GM23248 (cell line): ENCODE measurements at regions not wholly inside any gene's neighbourhood (a gene's known extent, or its start where the extent isn't known, plus 50 kb on each side); places are given as distances from the start of the nearest gene placed in this dataset.
A peak's percentile ranks its signal among the peaks of the same experiment; 100 is the strongest.

Source experiments
- DNase-seq: peaks from one replicate; pipeline ENCODE4 v3.0.0-alpha.2; 2015
- H2AFZ ChIP-seq: fragments of 200-600 bp; sonication (generic); 2 replicates; pipeline ENCODE4 v1.6.1; 2016; ENCODE audit warnings: antibody characterized with exemption
- H3F3A ChIP-seq: fragments of 200-600 bp; sonication (generic); 2 replicates; pipeline ENCODE4 v1.6.1; 2016; ENCODE audit warnings: mild to moderate bottlenecking, antibody characterized with exemption, mixed run types; ENCODE audit not compliant: insufficient read depth
- H3K27ac ChIP-seq: fragments of 200-600 bp; sonication (generic); 2 replicates; pipeline ENCODE4 v1.5.1; 2016; ENCODE audit warnings: mild to moderate bottlenecking
- H3K27me3 ChIP-seq: fragments of 200-600 bp; sonication (generic); replicated peaks from 2 replicates; pipeline ENCODE4 v1.6.1; 2016; ENCODE audit warnings: mild to moderate bottlenecking; ENCODE audit not compliant: insufficient read depth
- H3K36me3 ChIP-seq: fragments of 200-600 bp; sonication (generic); 2 replicates; pipeline ENCODE4 v1.6.1; 2016; ENCODE audit warnings: low read depth, mild to moderate bottlenecking
- H3K4me1 ChIP-seq: fragments of 200-600 bp; sonication (generic); 2 replicates; pipeline ENCODE4 v1.6.1; 2016; ENCODE audit warnings: mild to moderate bottlenecking; ENCODE audit not compliant: insufficient read depth
- H3K4me2 ChIP-seq: fragments of 200-600 bp; sonication (generic); one replicate; pipeline ENCODE4 v1.6.1; 2016; ENCODE audit warnings: mild to moderate bottlenecking; ENCODE audit not compliant: unreplicated experiment
- H3K4me3 ChIP-seq: fragments of 200-600 bp; sonication (generic); 2 replicates; pipeline ENCODE4 v1.5.1; 2016; ENCODE audit warnings: mild to moderate bottlenecking
- H3K79me2 ChIP-seq: fragments of 200-600 bp; sonication (generic); 2 replicates; pipeline ENCODE4 v1.6.1; 2016; ENCODE audit warnings: mild to moderate bottlenecking; ENCODE audit not compliant: insufficient read depth
- H3K9ac ChIP-seq: fragments of 200-600 bp; sonication (generic); 2 replicates; pipeline ENCODE4 v1.6.1; 2016; ENCODE audit warnings: mild to moderate bottlenecking
- H3K9me2 ChIP-seq: fragments of 200-600 bp; sonication (generic); 2 replicates; pipeline ENCODE4 v1.6.1; 2016; ENCODE audit warnings: mixed run types, mild to moderate bottlenecking, moderate library complexity; ENCODE audit not compliant: insufficient read depth
- H3K9me3 ChIP-seq: fragments of 200-600 bp; sonication (generic); one replicate; pipeline ENCODE4 v1.6.1; 2017; ENCODE audit warnings: low read depth
- H4K20me1 ChIP-seq: fragments of 200-600 bp; sonication (generic); 2 replicates; pipeline ENCODE4 v1.6.0; 2016; ENCODE audit not compliant: insufficient read depth
- EZH2 ChIP-seq: fragments of 200-600 bp; sonication (generic); IDR thresholded peaks from 2 replicates; pipeline ENCODE4 v1.6.1; 2018; ENCODE audit warnings: antibody characterized with exemption, mild to moderate bottlenecking; ENCODE audit not compliant: insufficient read depth, poor library complexity, severe bottlenecking
- EZH2phosphoT487 ChIP-seq: fragments of 200-600 bp; sonication (generic); IDR thresholded peaks from 2 replicates; pipeline ENCODE4 v1.6.1; 2018; ENCODE audit warnings: antibody characterized with exemption, moderate library complexity, mild to moderate bottlenecking, low read depth; ENCODE audit not compliant: insufficient read depth
- WGBS, 2 experiments: methylation state at CpG; one replicate each; pipeline ENCODE4 v1.1.6; 2015 to 2017; ENCODE audit warnings: low lambda C conversion rate in 2 of 2, low coverage in 1 of 2; ENCODE audit errors: missing lambda C conversion rate in 2 of 2; 5-methylcytosine and 5-hydroxymethylcytosine counted together
- in situ Hi-C: fragments of 300-500 bp; cut with MboI; formaldehyde crosslinking; loops from 2 replicates; pipeline ENCODE4 v1.15.0; 2020

- TF ChIP-seq EZH2 (no peak), EZH2phosphoT487 (no peak)
- Histone ChIP-seq H3K27ac (no peak overlapping the region), H4K20me1 (no peaks in the 10 kb centered on the region), H3K9me2 (no peaks in the 10 kb centered on the region), H3F3A (peaks cover 3% of the 10 kb centered on the region; the same call in 1 of the 2 replicates), H3K4me1 (peaks cover 21% of the 10 kb centered on the region), H2AFZ (no peak overlapping the region), H3K4me2 (peak overlapping the region; percentile 20), H3K79me2 (no peaks in the 10 kb centered on the region), H3K9ac (no peak overlapping the region), H3K27me3 (no peaks in the 10 kb centered on the region), H3K9me3 (no peaks in the 10 kb centered on the region), H3K4me3 (no peak overlapping the region), H3K36me3 (no peaks in the 10 kb centered on the region)
- peak; percentile 8 for DNase-seq
- in situ Hi-C loops, result no loop called here
Observed at GRCh38 chr4:107317611-107318010, 281.5 kb upstream of the DKK2 start.

GRCh38 chr4:107315584-107315983, 279.5 kb upstream of the DKK2 start:
- Histone ChIP-seq H3F3A (peaks cover 3% of the 10 kb centered on the region; the same call in 1 of the 2 replicates), H3K27ac (no peak overlapping the region), H3K36me3 (no peaks in the 10 kb centered on the region), H3K9me2 (no peaks in the 10 kb centered on the region), H3K27me3 (no peaks in the 10 kb centered on the region), H3K9ac (no peak overlapping the region), H2AFZ (no peak overlapping the region), H3K79me2 (no peaks in the 10 kb centered on the region), H3K9me3 (no peaks in the 10 kb centered on the region), H3K4me1 (peaks cover 28% of the 10 kb centered on the region), H3K4me3 (no peak overlapping the region), H4K20me1 (no peaks in the 10 kb centered on the region), H3K4me2 (no peak overlapping the region)
- in situ Hi-C loops, result no loop called here
- TF ChIP-seq EZH2, result no peak
- no peak for TF ChIP-seq EZH2phosphoT487
- DNase-seq, result no peak

GRCh38 chr4:107314156-107314555, 278.0 kb upstream of the DKK2 start:
- no peaks in the 10 kb centered on the region for H3K79me2 ChIP-seq
- in situ Hi-C loops, result no loop called here
- no peak overlapping the region for H3K4me3 ChIP-seq
- no peak for DNase-seq
- WGBS, 2 experiments, result 70 to 87% methylated on average over 1 of the region's 1 CpG
- no peaks in the 10 kb centered on the region for H3K9me3 ChIP-seq
- peaks cover 24% of the 10 kb centered on the region for H3K4me1 ChIP-seq
- no peak overlapping the region for H3K27ac ChIP-seq
- H3K9ac ChIP-seq, result no peak overlapping the region
- no peak overlapping the region for H3K4me2 ChIP-seq
- H3K9me2 ChIP-seq, result no peaks in the 10 kb centered on the region
- TF ChIP-seq EZH2, result no peak
- TF ChIP-seq EZH2phosphoT487, result no peak
- no peaks in the 10 kb centered on the region for H3K36me3 ChIP-seq
- peaks cover 3% of the 10 kb centered on the region; the same call in 1 of the 2 replicates for H3F3A ChIP-seq
- no peaks in the 10 kb centered on the region for H4K20me1 ChIP-seq
- H3K27me3 ChIP-seq, result no peaks in the 10 kb centered on the region
- H2AFZ ChIP-seq, result no peak overlapping the region

GRCh38 chr4:107312366-107312765, 276.3 kb upstream of the DKK2 start:
- peak; percentile 30 for DNase-seq
- in situ Hi-C loops, result no loop called here
- 49 to 58% methylated on average over 4 of the region's 4 CpGs for WGBS, 2 experiments

DNA sequence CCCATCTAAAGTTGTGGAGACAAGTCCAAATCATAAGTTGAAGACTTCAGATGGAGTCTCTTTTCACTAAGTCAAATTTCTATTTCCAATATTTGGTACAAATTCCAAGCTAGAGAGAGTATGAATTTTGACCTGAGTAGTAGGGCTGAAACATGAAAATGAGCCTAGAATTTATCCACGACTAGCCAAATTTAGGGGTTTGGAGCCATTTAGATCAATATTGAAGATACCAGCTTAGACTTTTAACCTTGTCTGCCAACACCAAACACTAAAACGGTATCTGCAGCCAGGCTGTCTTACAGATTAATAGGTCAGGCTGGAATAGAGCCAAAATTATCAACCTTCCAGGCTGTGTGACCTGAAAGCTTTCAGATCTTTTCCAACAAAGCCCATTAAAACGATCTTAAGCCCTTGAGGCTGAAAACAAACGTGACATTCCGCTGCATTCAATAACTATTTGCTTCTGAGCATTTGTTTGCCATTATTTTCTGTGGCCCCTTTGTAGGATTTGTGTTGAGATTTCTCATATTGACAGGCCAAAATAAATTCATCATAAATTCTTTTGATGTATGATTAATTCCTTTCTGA, 268.7 kb upstream of the DKK2 start:
- Histone ChIP-seq H3K27ac (no peak overlapping the region), H3F3A (peaks cover 4% of the 10 kb centered on the region; the same call in 1 of the 2 replicates), H3K4me1 (peaks cover 4% of the 10 kb centered on the region), H3K79me2 (no peaks in the 10 kb centered on the region), H3K9me3 (no peaks in the 10 kb centered on the region), H3K36me3 (no peaks in the 10 kb centered on the region), H2AFZ (no peak overlapping the region), H3K4me3 (no peak overlapping the region), H4K20me1 (no peaks in the 10 kb centered on the region), H3K4me2 (no peak overlapping the region), H3K9me2 (no peaks in the 10 kb centered on the region), H3K9ac (no peak overlapping the region), H3K27me3 (no peaks in the 10 kb centered on the region)
- TF ChIP-seq EZH2, result no peak
- no peak for TF ChIP-seq EZH2phosphoT487
- no peak for DNase-seq
- in situ Hi-C loops, result no loop called here
- 50 to 51% methylated on average over 5 of the region's 5 CpGs for WGBS, 2 experiments

More at GRCh38 chr4:107312366-107312765, 276.3 kb upstream of the DKK2 start:
- H4K20me1 ChIP-seq, result no peaks in the 10 kb centered on the region
- no peak for TF ChIP-seq EZH2
- no peak for TF ChIP-seq EZH2phosphoT487
- H3K9me3 ChIP-seq, result no peaks in the 10 kb centered on the region
- no peak overlapping the region for H3K27ac ChIP-seq
- no peaks in the 10 kb centered on the region for H3K27me3 ChIP-seq
- no peak overlapping the region for H3K4me2 ChIP-seq
- H2AFZ ChIP-seq, result peak overlapping the region; percentile 0; the same call in 1 of the 2 replicates
- H3K36me3 ChIP-seq, result no peaks in the 10 kb centered on the region
- H3F3A ChIP-seq, result no peaks in the 10 kb centered on the region; the same call in 1 of the 2 replicates
- no peaks in the 10 kb centered on the region for H3K79me2 ChIP-seq
- H3K4me3 ChIP-seq, result no peak overlapping the region
- no peaks in the 10 kb centered on the region for H3K9me2 ChIP-seq
- peaks cover 8% of the 10 kb centered on the region for H3K4me1 ChIP-seq
- no peak overlapping the region for H3K9ac ChIP-seq
